Gastroesophageal sphincter (tissue), 4 donors: ENCODE measurements at regions not wholly inside any gene's neighbourhood (a gene's known extent, or its start where the extent isn't known, plus 50 kb on each side); places are given as distances from the start of the nearest gene placed in this dataset.

Source experiments
- ATAC-seq: fragments of 150-250 bp; one replicate; pipeline ENCODE4 v1.9.1; 2016; ENCODE audit warnings: mild to moderate bottlenecking, moderate library complexity
- H3K27ac ChIP-seq, 4 donors: fragments of 200-600 bp; sonication (generic) in 3 of 4; 1 replicate in 3 of 4; 2 replicates in 1 of 4; pipeline ENCODE4 v1.5.1; 2016 to 2019
- H3K27me3 ChIP-seq: fragments of 200-600 bp; sonication (generic); one replicate; pipeline ENCODE4 v1.5.1; 2019
- H3K36me3 ChIP-seq, 2 donors: fragments of 200-600 bp; sonication (generic); one replicate each; pipeline ENCODE4 v1.5.1; 2019; ENCODE audit warnings: control low read depth in 1 of 2
- H3K4me1 ChIP-seq, 3 donors: fragments of 200-600 bp; sonication (generic); 1 replicate in 2 of 3; 2 replicates in 1 of 3; pipeline ENCODE4 v1.5.1; 2016 to 2019; ENCODE audit warnings: control low read depth in 2 of 3
- H3K4me3 ChIP-seq, 2 donors: fragments of 200-600 bp; sonication (generic); one replicate each; pipeline ENCODE4 v1.5.1; 2019; ENCODE audit warnings: mild to moderate bottlenecking in 1 of 2, moderate library complexity in 1 of 2
- H3K9me3 ChIP-seq, 3 donors: fragments of 200-600 bp; sonication (generic); one replicate each; pipeline ENCODE4 v1.5.1; 2017 to 2019; ENCODE audit warnings: control low read depth in 2 of 3
- EP300 ChIP-seq: sonication (generic); formaldehyde crosslinking; IDR thresholded peaks from one replicate; pipeline ENCODE4 v1.6.1; 2017; ENCODE audit warnings: antibody characterized with exemption, mild to moderate bottlenecking
- POLR2A ChIP-seq, 2 donors: fragments of 450-650 bp; IDR thresholded peaks; one replicate each; pipeline ENCODE4 v1.6.1; 2017; ENCODE audit warnings: antibody characterized with exemption in 2 of 2, mild to moderate bottlenecking in 2 of 2, moderate library complexity in 1 of 2
- POLR2AphosphoS5 ChIP-seq: sonication (generic); formaldehyde crosslinking; IDR thresholded peaks from one replicate; pipeline ENCODE4 v1.6.1; 2017; ENCODE audit warnings: antibody characterized with exemption
- WGBS, 2 donors: methylation state at CpG; one replicate each; pipeline ENCODE4 v1.1.5; 2018; ENCODE audit warnings: low coverage in 1 of 2; 5-methylcytosine and 5-hydroxymethylcytosine counted together
- TF ChIP-seq, protein P1 (sequence below), 4 experiments: fragments of 200-600 bp in 2 of 4; fragments of 450-650 bp in 2 of 4; sonication (generic) in 1 of 4; IDR thresholded peaks; one replicate each; pipeline ENCODE4 v1.5.1; 2017 to 2019; ENCODE audit warnings: antibody characterized with exemption in 4 of 4, mild to moderate bottlenecking in 2 of 4, moderate library complexity in 2 of 4

DNA sequence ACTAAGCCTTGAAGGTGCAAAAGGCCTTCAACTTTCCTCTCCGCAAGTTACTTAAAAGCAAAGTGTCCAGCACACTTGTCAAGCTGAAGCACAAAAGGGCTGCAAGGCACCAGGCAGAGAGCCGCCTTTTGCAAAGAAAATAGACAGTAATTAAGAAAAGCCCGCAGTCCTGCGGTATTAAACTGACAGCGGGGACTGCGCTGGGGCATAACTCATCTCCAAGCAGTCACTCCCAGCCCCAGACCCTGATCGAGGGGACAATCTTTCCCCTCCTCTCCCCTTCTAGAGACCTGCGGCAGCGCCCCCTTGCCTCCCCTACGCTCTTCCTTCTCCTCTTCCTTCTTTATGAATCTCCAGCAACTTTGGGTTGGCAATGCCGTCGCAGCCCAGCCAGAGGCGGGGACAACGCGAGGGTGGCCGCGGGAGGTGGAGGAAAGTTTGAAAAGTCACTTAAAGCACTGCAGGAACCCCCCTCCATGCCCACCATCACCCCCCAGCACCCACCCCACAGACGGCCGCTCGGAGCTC, 200.9 kb upstream of the CAND1 start:
- Histone ChIP-seq H3K36me3 (no peaks in the 10 kb centered on the region), H3K4me1 (peaks cover 0 to 28% (median 0%) of the 10 kb centered on the region in 3 donors), H3K4me3 (peak overlapping the region; percentile 77 to 97), H3K27ac (peak overlapping the region in 3 of 4 donors; percentile 84 to 92 (median 89)), H3K27me3 (peaks cover 7% of the 10 kb centered on the region), H3K9me3 (no peaks in the 10 kb centered on the region)
- peak; percentile 3 for ATAC-seq
- TF ChIP-seq, protein P1, sequence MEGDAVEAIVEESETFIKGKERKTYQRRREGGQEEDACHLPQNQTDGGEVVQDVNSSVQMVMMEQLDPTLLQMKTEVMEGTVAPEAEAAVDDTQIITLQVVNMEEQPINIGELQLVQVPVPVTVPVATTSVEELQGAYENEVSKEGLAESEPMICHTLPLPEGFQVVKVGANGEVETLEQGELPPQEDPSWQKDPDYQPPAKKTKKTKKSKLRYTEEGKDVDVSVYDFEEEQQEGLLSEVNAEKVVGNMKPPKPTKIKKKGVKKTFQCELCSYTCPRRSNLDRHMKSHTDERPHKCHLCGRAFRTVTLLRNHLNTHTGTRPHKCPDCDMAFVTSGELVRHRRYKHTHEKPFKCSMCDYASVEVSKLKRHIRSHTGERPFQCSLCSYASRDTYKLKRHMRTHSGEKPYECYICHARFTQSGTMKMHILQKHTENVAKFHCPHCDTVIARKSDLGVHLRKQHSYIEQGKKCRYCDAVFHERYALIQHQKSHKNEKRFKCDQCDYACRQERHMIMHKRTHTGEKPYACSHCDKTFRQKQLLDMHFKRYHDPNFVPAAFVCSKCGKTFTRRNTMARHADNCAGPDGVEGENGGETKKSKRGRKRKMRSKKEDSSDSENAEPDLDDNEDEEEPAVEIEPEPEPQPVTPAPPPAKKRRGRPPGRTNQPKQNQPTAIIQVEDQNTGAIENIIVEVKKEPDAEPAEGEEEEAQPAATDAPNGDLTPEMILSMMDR (IDR thresholded peaks at IDR 0.05) = peak in 1 of 4 experiments; percentile 20
- TF ChIP-seq POLR2AphosphoS5 (no peak), EP300 (no peak), POLR2A (IDR thresholded peaks at IDR 0.05) (no peak)
- 2% methylated on average over 6 to 9 of the region's 20 CpGs for WGBS, 2 donors

DNA sequence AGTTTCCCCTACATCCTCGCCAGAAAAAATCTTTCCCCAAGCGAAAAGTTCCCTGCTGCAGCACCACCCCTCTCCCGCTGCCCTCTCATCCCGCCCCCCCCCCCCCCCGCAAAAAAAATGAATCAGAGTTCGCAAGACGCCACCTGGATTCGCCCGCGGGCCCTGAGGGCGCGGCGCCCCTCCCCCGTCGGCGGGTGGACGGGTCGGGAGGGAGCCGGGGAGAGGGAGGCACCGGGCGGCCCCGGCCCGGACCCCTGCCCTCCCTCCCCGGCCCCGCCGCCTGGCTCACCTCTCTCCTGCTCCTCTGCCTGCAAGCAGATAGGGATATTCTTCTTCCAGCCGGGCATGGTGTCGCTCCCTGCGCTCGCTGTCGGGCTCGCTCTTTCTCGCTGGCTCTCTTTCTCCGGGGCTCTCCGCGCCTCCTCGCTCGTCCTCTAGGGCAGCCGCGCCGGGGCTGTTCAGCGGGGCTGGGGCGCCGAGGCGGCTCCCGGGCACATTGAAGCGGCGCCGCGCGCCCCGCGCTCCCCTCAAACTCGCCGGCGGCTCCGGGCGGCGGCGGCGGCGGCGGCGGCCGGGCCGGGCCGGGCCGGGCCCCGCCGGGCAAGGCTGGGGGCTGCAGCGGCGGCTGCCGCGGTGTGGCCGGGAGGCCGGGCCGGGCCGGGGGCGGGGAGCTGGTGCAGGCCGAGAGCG, 200.3 kb upstream of the CAND1 start:
- H3K36me3 ChIP-seq = no peaks in the 10 kb centered on the region
- no peak for TF ChIP-seq POLR2A (IDR thresholded peaks at IDR 0.05)
- TF ChIP-seq, protein P1 (IDR thresholded peaks at IDR 0.05) = no peak
- no peak for TF ChIP-seq EP300
- TF ChIP-seq POLR2AphosphoS5 = no peak
- ATAC-seq = peak; percentile 68
- H3K4me1 ChIP-seq = peaks cover 0 to 28% (median 0%) of the 10 kb centered on the region in 3 donors
- H3K9me3 ChIP-seq = no peaks in the 10 kb centered on the region
- 0% methylated on average over 6 of the region's 81 CpGs; no CpG with 5 or more reads in 1 of the 2 donors for WGBS, 2 donors
- H3K4me3 ChIP-seq = peak overlapping the region; percentile 77 to 97
- H3K27ac ChIP-seq = peak overlapping the region; percentile 79 to 92 (median 86)
- H3K27me3 ChIP-seq = peaks cover 7% of the 10 kb centered on the region

DNA sequence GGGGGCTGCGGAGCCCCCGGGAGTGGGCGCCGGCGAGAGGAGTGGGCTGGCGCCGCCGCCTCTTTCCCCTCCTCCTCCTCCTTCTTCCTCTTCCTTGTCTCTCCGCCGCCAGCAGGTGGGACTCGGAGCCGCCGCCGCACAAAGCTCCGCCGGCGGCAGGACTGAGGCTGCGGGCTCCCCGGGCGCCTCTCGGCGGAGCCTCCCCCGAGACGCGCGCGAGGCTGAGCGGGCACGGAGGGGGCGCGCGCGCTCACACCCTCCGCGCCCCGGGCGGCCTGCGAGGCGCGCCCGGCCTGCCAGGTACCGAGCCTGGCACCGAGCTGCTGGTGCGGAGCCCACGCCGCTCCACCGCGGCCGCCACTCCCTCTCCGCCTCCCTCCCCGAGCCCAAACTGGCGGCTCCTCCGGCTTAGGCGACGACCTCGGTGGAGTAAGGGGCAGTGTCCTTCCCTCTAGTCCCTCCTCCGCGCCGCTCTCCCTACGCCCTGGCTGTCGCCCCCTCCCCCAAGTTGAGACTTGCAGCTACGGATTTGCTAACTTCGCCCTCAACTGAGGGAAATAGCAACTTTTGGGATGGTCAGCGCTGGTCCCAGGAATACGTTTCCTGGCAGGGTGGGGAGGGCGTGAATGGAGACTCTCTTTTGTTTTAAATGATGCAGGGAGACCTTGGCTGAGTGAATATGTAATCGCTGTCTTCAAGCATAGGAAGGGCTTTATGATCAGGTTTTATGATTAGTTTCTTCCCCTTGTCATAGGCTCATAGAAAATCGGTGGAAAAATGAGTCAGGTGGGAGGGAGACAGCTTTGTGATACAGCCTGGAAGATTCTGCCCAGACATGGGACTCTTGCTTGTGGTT, 199.5 kb upstream of the CAND1 start:
- Histone ChIP-seq H3K4me3 (peak overlapping the region; percentile 77 to 97), H3K36me3 (no peaks in the 10 kb centered on the region), H3K4me1 (peaks cover 0 to 28% (median 0%) of the 10 kb centered on the region in 3 donors), H3K27ac (peak overlapping the region in 3 of 4 donors; percentile 84 to 92 (median 89)), H3K27me3 (peaks cover 7% of the 10 kb centered on the region), H3K9me3 (no peaks in the 10 kb centered on the region)
- 12 to 16% methylated on average over 3 to 5 of the region's 68 CpGs for WGBS, 2 donors
- ATAC-seq = peak; percentile 63
- TF ChIP-seq EP300 = no peak
- TF ChIP-seq, protein P1 (IDR thresholded peaks at IDR 0.05) = peak in 3 of 4 experiments; percentile 32 to 42 (median 37)
- TF ChIP-seq POLR2A (IDR thresholded peaks at IDR 0.05) = peak in 1 of 2 donors; percentile 13
- no peak for TF ChIP-seq POLR2AphosphoS5

DNA sequence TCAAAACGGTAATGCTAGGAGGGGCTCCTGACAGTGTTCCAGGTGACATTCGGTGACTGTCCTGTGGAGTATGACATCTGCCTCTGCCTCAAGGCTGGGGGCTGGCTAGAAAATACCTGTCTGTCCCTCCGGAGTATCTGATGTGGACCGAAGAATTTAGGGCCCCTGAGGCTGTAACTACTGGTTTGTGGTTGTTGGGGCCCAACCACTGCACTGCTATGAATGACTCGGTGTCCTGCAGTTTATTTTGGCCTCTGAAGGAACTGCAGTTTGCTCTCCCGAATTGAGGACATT, 198.9 kb upstream of the CAND1 start:
- no peak for ATAC-seq
- no peak overlapping the region for H3K4me3 ChIP-seq
- no peaks in the 10 kb centered on the region for H3K9me3 ChIP-seq
- peak overlapping the region in 1 of 4 donors; percentile 92 for H3K27ac ChIP-seq
- 61 to 78% methylated on average over 4 to 6 of the region's 6 CpGs for WGBS, 2 donors
- H3K36me3 ChIP-seq = no peaks in the 10 kb centered on the region
- peaks cover 0 to 28% (median 0%) of the 10 kb centered on the region in 3 donors for H3K4me1 ChIP-seq
- H3K27me3 ChIP-seq = peaks cover 7% of the 10 kb centered on the region
- TF ChIP-seq POLR2A (IDR thresholded peaks at IDR 0.05) (no peak), POLR2AphosphoS5 (no peak), EP300 (no peak)
- TF ChIP-seq, protein P1 (IDR thresholded peaks at IDR 0.05) = no peak
